ENCODE measurements at regions not wholly inside any gene's neighbourhood (a gene's known extent, or its start where the extent isn't known, plus 50 kb on each side); places are given as distances from the start of the nearest gene placed in this dataset.

- no peak for DNase-seq (ENCODE audit: extremely low read depth in 1 of 2, low read depth in 1 of 2)
These were observed 154.0 kb upstream of the AJAP1 start for GRCh38 chr1:4500441-4500840.

- DNase-seq (ENCODE audit: extremely low read depth in 1 of 2, low read depth in 1 of 2) = no peak
These were observed 147.8 kb upstream of the AJAP1 start for GRCh38 chr1:4506591-4506990.

GRCh38 chr1:4509206-4509605 lies 145.2 kb upstream of the AJAP1 start:
- DNase-seq (ENCODE audit: extremely low read depth in 1 of 2, low read depth in 1 of 2) = no peak

GRCh38 chr1:4510276-4510691 lies 144.1 kb upstream of the AJAP1 start:
- no peak for DNase-seq (ENCODE audit: extremely low read depth in 1 of 2, low read depth in 1 of 2)

- no peak for DNase-seq (ENCODE audit: extremely low read depth in 1 of 2, low read depth in 1 of 2)
These were observed 143.0 kb upstream of the AJAP1 start for GRCh38 chr1:4511374-4511773.

- no peak for DNase-seq (ENCODE audit: extremely low read depth in 1 of 2, low read depth in 1 of 2)
These were observed 141.8 kb upstream of the AJAP1 start for GRCh38 chr1:4512636-4513035.

GRCh38 chr1:4513685-4514084 lies 140.7 kb upstream of the AJAP1 start:
- no peak for DNase-seq (ENCODE audit: extremely low read depth in 1 of 2, low read depth in 1 of 2)

GRCh38 chr1:4515727-4516289 lies 138.6 kb upstream of the AJAP1 start:
- DNase-seq (ENCODE audit: extremely low read depth in 1 of 2, low read depth in 1 of 2) = no peak

GRCh38 chr1:4516596-4516995 lies 137.8 kb upstream of the AJAP1 start:
- DNase-seq (ENCODE audit: extremely low read depth in 1 of 2, low read depth in 1 of 2) = no peak

- no peak for DNase-seq (ENCODE audit: extremely low read depth in 1 of 2, low read depth in 1 of 2)
These were observed 137.0 kb upstream of the AJAP1 start for GRCh38 chr1:4517186-4517954.

GRCh38 chr1:4518621-4519020 lies 135.8 kb upstream of the AJAP1 start:
- DNase-seq (ENCODE audit: extremely low read depth in 1 of 2, low read depth in 1 of 2) = no peak

GRCh38 chr1:4519954-4520353 lies 134.5 kb upstream of the AJAP1 start:
- DNase-seq (ENCODE audit: extremely low read depth in 1 of 2, low read depth in 1 of 2) = no peak

- no peak for DNase-seq (ENCODE audit: extremely low read depth in 1 of 2, low read depth in 1 of 2)
These were observed 130.9 kb upstream of the AJAP1 start for GRCh38 chr1:4523551-4523950.

- DNase-seq (ENCODE audit: extremely low read depth in 1 of 2, low read depth in 1 of 2) = no peak
These were observed 127.7 kb upstream of the AJAP1 start for GRCh38 chr1:4526747-4527146.

GRCh38 chr1:4527819-4528218 lies 126.6 kb upstream of the AJAP1 start:
- no peak for DNase-seq (ENCODE audit: extremely low read depth in 1 of 2, low read depth in 1 of 2)

- no peak for DNase-seq (ENCODE audit: extremely low read depth in 1 of 2, low read depth in 1 of 2)
These were observed 125.8 kb upstream of the AJAP1 start for GRCh38 chr1:4528590-4528989.

GRCh38 chr1:4529446-4530165 lies 124.8 kb upstream of the AJAP1 start:
- DNase-seq (ENCODE audit: extremely low read depth in 1 of 2, low read depth in 1 of 2) = no peak

- no peak for DNase-seq (ENCODE audit: extremely low read depth in 1 of 2, low read depth in 1 of 2)
These were observed 124.1 kb upstream of the AJAP1 start for GRCh38 chr1:4530166-4530785.

- no peak for DNase-seq (ENCODE audit: extremely low read depth in 1 of 2, low read depth in 1 of 2)
These were observed 122.6 kb upstream of the AJAP1 start for GRCh38 chr1:4531842-4532241.

GRCh38 chr1:4532656-4533055 lies 121.8 kb upstream of the AJAP1 start:
- DNase-seq (ENCODE audit: extremely low read depth in 1 of 2, low read depth in 1 of 2) = no peak

GRCh38 chr1:4546911-4547310 lies 107.5 kb upstream of the AJAP1 start:
- DNase-seq (ENCODE audit: extremely low read depth in 1 of 2, low read depth in 1 of 2) = no peak

- DNase-seq (ENCODE audit: extremely low read depth in 1 of 2, low read depth in 1 of 2) = no peak
These were observed 104.5 kb upstream of the AJAP1 start for GRCh38 chr1:4549930-4550329.

Data from stimulated activated CD8-positive, alpha-beta memory T cell treated with anti-CD3 and anti-CD28 coated beads, Interleukin-7, amount 100 ng/mL, for 48 hours (primary cell).